ENCODE measurements at regions not wholly inside any gene's neighbourhood (a gene's known extent, or its start where the extent isn't known, plus 50 kb on each side); places are given as distances from the start of the nearest gene placed in this dataset.

- DNase-seq, result peak; percentile 50 to 60
- 68 to 81% (median 77%) methylated on average over 3 of the region's 3 CpGs for WGBS, 5 donors
- H3K27ac ChIP-seq, result peak overlapping the region in 2 of 5 donors; percentile 69 to 70
Measured at GRCh38 chr9:94005272-94005901, 50.2 kb upstream of the BARX1 start.

More at GRCh38 chr9:94005272-94005901, 50.2 kb upstream of the BARX1 start:
- Histone ChIP-seq H3K27me3 (no peaks in the 10 kb centered on the region), H3K4me3 (no peak overlapping the region), H3K4me1 (peaks cover 0 to 19% (median 6%) of the 10 kb centered on the region in 4 donors), H3K36me3 (no peaks in the 10 kb centered on the region), H3K9me3 (no peaks in the 10 kb centered on the region)
- intact Hi-C loops (cut with DNase I; ENCODE audit: low total_unique reads), result no loop called here
- TF ChIP-seq POLR2AphosphoS5 (IDR thresholded peaks at IDR 0.05), result peak in 1 of 3 donors; percentile 49
- TF ChIP-seq POLR2A (IDR thresholded peaks at IDR 0.05), result no peak

All from stomach (tissue), 8 donors.